GM12891 (cell line): ENCODE measurements at regions not wholly inside any gene's neighbourhood (a gene's known extent, or its start where the extent isn't known, plus 50 kb on each side); places are given as distances from the start of the nearest gene placed in this dataset.

ENCODE experiments used
- POLR2A ChIP-seq: IDR thresholded peaks from 2 replicates; pipeline ENCODE4 v1.6.1; 2011; ENCODE audit warnings: low read depth, low read length, control low read depth
- POLR2AphosphoS5 ChIP-seq: IDR thresholded peaks from 2 replicates; pipeline ENCODE4 v1.6.1; 2011; ENCODE audit warnings: low read depth, low read length, control low read depth
- SPI1 ChIP-seq: IDR thresholded peaks from 2 replicates; pipeline ENCODE4 v1.6.1; 2011; ENCODE audit warnings: low read depth, low read length, control low read depth
- TAF1 ChIP-seq: IDR thresholded peaks from 2 replicates; pipeline ENCODE4 v1.6.1; 2011; ENCODE audit warnings: low read depth, low read length, control low read depth

DNA sequence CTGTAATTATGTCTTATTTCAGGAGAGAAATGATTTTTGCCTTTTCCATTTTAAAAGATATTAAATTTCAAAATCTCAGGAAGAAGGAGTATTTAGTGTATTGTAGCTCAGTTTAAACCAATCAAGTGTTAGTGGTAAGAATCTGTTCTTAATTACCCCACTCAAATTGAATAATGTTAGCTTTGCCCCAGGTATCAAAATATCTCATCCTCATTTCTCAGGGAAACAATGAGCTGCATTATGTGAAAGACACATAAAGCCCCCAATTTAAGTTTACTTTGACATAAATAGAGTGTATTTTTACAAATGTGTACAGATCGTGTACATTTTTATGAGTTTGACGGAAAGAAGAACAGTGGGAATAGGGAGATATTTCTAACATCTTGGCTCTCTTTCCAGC lies 317.4 kb upstream of the RARB start:
- TF ChIP-seq POLR2AphosphoS5 (no peak), POLR2A (no peak), SPI1 (no peak), TAF1 (no peak)
